A549 (cell line): ENCODE measurements at regions not wholly inside any gene's neighbourhood (a gene's known extent, or its start where the extent isn't known, plus 50 kb on each side); places are given as distances from the start of the nearest gene placed in this dataset.

Experiments used
- ATAC-seq, 2 experiments: fragments of 200-7000 bp in 1 of 2; fragments of >200 bp in 1 of 2; cut with Nextera tagmentation in 1 of 2; cut with Tn5 transposase in 1 of 2; 3 replicates each; pipeline versions ENCODE4 v1.8.0 to v1.9.1; 2018 to 2020; ENCODE audit warnings: mild to moderate bottlenecking in 1 of 2, moderate library complexity in 1 of 2
- CTCF ChIA-PET: fragments of 300-600 bp; sonication (Branson Sonifier 250); formaldehyde crosslinking; extraction: SDS; loops from one replicate; lab custom pipeline; 2021; ENCODE audit warnings: antibody characterized with exemption, inconsistent platforms; lab: Yijun Ruan, JAX
- POLR2A ChIA-PET: fragments of 350-600 bp; formaldehyde crosslinking; extraction: SDS; loops from one replicate; lab custom pipeline; 2021; ENCODE audit warnings: antibody characterized with exemption, inconsistent platforms; lab: Yijun Ruan, JAX
- DNase-seq, 2 experiments: peaks; one replicate each; pipeline versions ENCODE4 v3.0.0 to v3.0.0-alpha.2; 2011 to 2016; ENCODE audit warnings: low read depth in 1 of 2, low spot score in 1 of 2
- FAIRE-seq: peaks from 2 replicates; lab custom pipeline; 2011; peaks lifted over from hg19 to GRCh38; lab: Jason Lieb, UNC
- H3K27ac ChIP-seq, 2 experiments: fragments of >200 bp; sonication (Bioruptor Twin); formaldehyde crosslinking; 3 replicates each; pipeline ENCODE4 v1.5.1; 2016 to 2017
- H3K4me1 ChIP-seq: fragments of >200 bp; sonication (Bioruptor Twin); formaldehyde crosslinking; 3 replicates; pipeline ENCODE4 v1.6.1; 2016
- H3K4me2 ChIP-seq: fragments of >200 bp; sonication (Bioruptor Twin); formaldehyde crosslinking; 3 replicates; pipeline ENCODE4 v1.6.1; 2016
- H3K4me3 ChIP-seq: fragments of >200 bp; sonication (Bioruptor Twin); formaldehyde crosslinking; 3 replicates; pipeline ENCODE4 v1.5.1; 2016
- H3K9me3 ChIP-seq: fragments of >200 bp; sonication (Bioruptor Twin); formaldehyde crosslinking; 3 replicates; pipeline ENCODE4 v1.6.1; 2016
- CBX2 ChIP-seq: fragments of 200-600 bp; sonication (generic); IDR thresholded peaks from 2 replicates; pipeline ENCODE4 v1.6.1; 2016; ENCODE audit warnings: low read depth, mild to moderate bottlenecking, borderline replicate concordance
- CBX8 ChIP-seq: fragments of 200-600 bp; sonication (generic); IDR thresholded peaks from 2 replicates; pipeline ENCODE4 v1.6.1; 2016
- EHF ChIP-seq: fragments of 250-450 bp; sonication (Bioruptor Pico); IDR thresholded peaks from 2 replicates; pipeline ENCODE4 v1.5.0; 2020; ENCODE audit warnings: mild to moderate bottlenecking
- EP300 ChIP-seq, 2 experiments: fragments of >200 bp; sonication (Bioruptor Twin); formaldehyde crosslinking; IDR thresholded peaks; 2 replicates in 1 of 2; 3 replicates in 1 of 2; pipeline ENCODE4 v1.6.1; 2016 to 2017
- ESRRA ChIP-seq: fragments of 150-350 bp; IDR thresholded peaks from 2 replicates; pipeline ENCODE4 v1.6.1; 2014; ENCODE audit warnings: mild to moderate bottlenecking, low read length, borderline replicate concordance
- HDAC2 ChIP-seq: fragments of 200-600 bp; sonication (generic); IDR thresholded peaks from 2 replicates; pipeline ENCODE4 v1.6.1; 2016
- HOXB13 ChIP-seq: fragments of 250-450 bp; sonication (Bioruptor Pico); IDR thresholded peaks from 2 replicates; pipeline ENCODE4 v1.5.0; 2020; ENCODE audit warnings: low read depth, mild to moderate bottlenecking, moderate library complexity
- JUNB ChIP-seq: fragments of >200 bp; sonication (Bioruptor Twin); formaldehyde crosslinking; IDR thresholded peaks from 2 replicates; pipeline ENCODE4 v1.6.1; 2016
- MAFK ChIP-seq: fragments of 450-650 bp; IDR thresholded peaks from 2 replicates; pipeline ENCODE4 v1.6.1; 2014; ENCODE audit not compliant: partially characterized antibody
- NFE2L2 ChIP-seq: fragments of 150-350 bp; conservative IDR thresholded peaks from 2 replicates; pipeline ENCODE4 v1.6.1; 2014; ENCODE audit warnings: low read length
- NR3C1 ChIP-seq: fragments of >200 bp; sonication (Bioruptor Twin); formaldehyde crosslinking; IDR thresholded peaks from 3 replicates; pipeline ENCODE4 v1.6.1; 2017
- POLR2A ChIP-seq: IDR thresholded peaks from 2 replicates; pipeline ENCODE4 v1.6.1; 2012; ENCODE audit warnings: mild to moderate bottlenecking, low read length
- RARB ChIP-seq: fragments of 250-450 bp; sonication (Bioruptor Pico); IDR thresholded peaks from 2 replicates; pipeline ENCODE4 v1.8.0; 2021; ENCODE audit warnings: mild to moderate bottlenecking, moderate library complexity
- RNF2 ChIP-seq: fragments of 200-600 bp; sonication (generic); IDR thresholded peaks from 2 replicates; pipeline ENCODE4 v1.6.1; 2016; ENCODE audit warnings: low read depth, mild to moderate bottlenecking, antibody characterized with exemption, moderate library complexity, borderline replicate concordance
- SREBF2 ChIP-seq: fragments of 450-650 bp; IDR thresholded peaks from 2 replicates; pipeline ENCODE4 v1.6.1; 2014; ENCODE audit warnings: mild to moderate bottlenecking, moderate library complexity
- TFCP2L1 ChIP-seq: fragments of 250-450 bp; sonication (Bioruptor Pico); IDR thresholded peaks from 2 replicates; pipeline ENCODE4 v1.5.0; 2021; ENCODE audit warnings: mild to moderate bottlenecking
- ZC3H11A ChIP-seq: fragments of 450-650 bp; IDR thresholded peaks from 2 replicates; pipeline ENCODE4 v1.6.1; 2014; ENCODE audit warnings: antibody characterized with exemption, mild to moderate bottlenecking
- ZFP36 ChIP-seq: fragments of 450-650 bp; IDR thresholded peaks from 2 replicates; pipeline ENCODE4 v1.6.1; 2014; ENCODE audit warnings: borderline replicate concordance; ENCODE audit not compliant: partially characterized antibody
- whole genome bisulfite sequencing: methylation state at CpG from one replicate; pipeline ENCODE4 v1.1.6; 2017; ENCODE audit errors: missing lambda C conversion rate; 5-methylcytosine and 5-hydroxymethylcytosine counted together
- TF ChIP-seq, protein P1 (sequence below): fragments of 150-350 bp; IDR thresholded peaks from 2 replicates; pipeline ENCODE4 v1.6.1; 2014; ENCODE audit warnings: low read depth, mild to moderate bottlenecking, low read length
- TF ChIP-seq, protein P2 (sequence below): IDR thresholded peaks from 2 replicates; pipeline ENCODE4 v1.6.1; 2012; ENCODE audit warnings: low read depth, borderline replicate concordance
- TF ChIP-seq, protein P3 (sequence below): fragments of 450-650 bp; IDR thresholded peaks from 2 replicates; pipeline ENCODE4 v1.6.1; 2014; ENCODE audit warnings: antibody characterized with exemption
- TF ChIP-seq, protein P4 (sequence below): fragments of 250-450 bp; sonication (Bioruptor Pico); IDR thresholded peaks from 2 replicates; pipeline ENCODE4 v1.5.0; 2021; ENCODE audit warnings: mild to moderate bottlenecking, moderate library complexity, borderline replicate concordance
- TF ChIP-seq, protein P5 (sequence below): fragments of >200 bp; sonication (Bioruptor Twin); formaldehyde crosslinking; IDR thresholded peaks from 3 replicates; pipeline ENCODE4 v1.5.1; 2016

DNA sequence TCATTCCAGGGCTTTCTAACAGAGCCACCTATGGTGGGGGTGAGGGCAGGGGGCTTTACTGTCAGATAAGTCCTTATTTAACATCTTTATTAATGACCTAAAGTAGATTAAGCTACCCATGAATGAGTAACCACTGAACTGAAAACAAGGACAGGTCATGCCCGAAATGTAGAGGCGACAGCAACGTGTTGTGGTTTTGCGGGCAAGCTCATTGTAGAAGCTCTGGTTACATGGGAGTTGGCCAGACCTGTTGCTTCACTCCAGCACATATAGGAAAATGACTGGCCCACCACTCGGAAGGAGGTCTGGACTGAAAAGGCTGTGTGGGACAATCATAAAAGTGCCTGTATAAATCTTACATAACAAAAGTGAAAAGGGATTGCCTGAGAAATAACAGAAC lies 109.6 kb upstream of the NDP start:
- DNase-seq: no peak
- 65% methylated on average over 5 of the region's 5 CpGs for WGBS
- TF ChIP-seq, protein P1, sequence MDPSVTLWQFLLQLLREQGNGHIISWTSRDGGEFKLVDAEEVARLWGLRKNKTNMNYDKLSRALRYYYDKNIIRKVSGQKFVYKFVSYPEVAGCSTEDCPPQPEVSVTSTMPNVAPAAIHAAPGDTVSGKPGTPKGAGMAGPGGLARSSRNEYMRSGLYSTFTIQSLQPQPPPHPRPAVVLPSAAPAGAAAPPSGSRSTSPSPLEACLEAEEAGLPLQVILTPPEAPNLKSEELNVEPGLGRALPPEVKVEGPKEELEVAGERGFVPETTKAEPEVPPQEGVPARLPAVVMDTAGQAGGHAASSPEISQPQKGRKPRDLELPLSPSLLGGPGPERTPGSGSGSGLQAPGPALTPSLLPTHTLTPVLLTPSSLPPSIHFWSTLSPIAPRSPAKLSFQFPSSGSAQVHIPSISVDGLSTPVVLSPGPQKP: no peak
- TF ChIP-seq NFE2L2 (no peak), MAFK (no peak), SREBF2 (no peak), RARB (CRISPR knock-in tag) (no peak), HDAC2 (no peak), CBX8 (no peak), CBX2 (no peak), TFCP2L1 (CRISPR knock-in tag) (no peak), ZC3H11A (no peak), ZFP36 (no peak), NR3C1 (no peak), ESRRA (no peak), POLR2A (no peak), RNF2 (no peak)
- TF ChIP-seq, protein P2, sequence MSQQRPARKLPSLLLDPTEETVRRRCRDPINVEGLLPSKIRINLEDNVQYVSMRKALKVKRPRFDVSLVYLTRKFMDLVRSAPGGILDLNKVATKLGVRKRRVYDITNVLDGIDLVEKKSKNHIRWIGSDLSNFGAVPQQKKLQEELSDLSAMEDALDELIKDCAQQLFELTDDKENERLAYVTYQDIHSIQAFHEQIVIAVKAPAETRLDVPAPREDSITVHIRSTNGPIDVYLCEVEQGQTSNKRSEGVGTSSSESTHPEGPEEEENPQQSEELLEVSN: no peak
- TF ChIP-seq, protein P3, sequence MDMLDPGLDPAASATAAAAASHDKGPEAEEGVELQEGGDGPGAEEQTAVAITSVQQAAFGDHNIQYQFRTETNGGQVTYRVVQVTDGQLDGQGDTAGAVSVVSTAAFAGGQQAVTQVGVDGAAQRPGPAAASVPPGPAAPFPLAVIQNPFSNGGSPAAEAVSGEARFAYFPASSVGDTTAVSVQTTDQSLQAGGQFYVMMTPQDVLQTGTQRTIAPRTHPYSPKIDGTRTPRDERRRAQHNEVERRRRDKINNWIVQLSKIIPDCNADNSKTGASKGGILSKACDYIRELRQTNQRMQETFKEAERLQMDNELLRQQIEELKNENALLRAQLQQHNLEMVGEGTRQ: no peak
- TF ChIP-seq, all 56 proteins: peak for 0
- FAIRE-seq: no peak
- ATAC-seq: no peak
- no peak overlapping the region for H3K4me2 ChIP-seq
- H3K9me3 ChIP-seq: no peaks in the 10 kb centered on the region
- H3K27ac ChIP-seq: no peak overlapping the region
- no peaks in the 10 kb centered on the region for H3K4me1 ChIP-seq
- ChIA-PET POLR2A (no interaction called here), CTCF (no interaction called here)
- no peak overlapping the region for H3K4me3 ChIP-seq

DNA sequence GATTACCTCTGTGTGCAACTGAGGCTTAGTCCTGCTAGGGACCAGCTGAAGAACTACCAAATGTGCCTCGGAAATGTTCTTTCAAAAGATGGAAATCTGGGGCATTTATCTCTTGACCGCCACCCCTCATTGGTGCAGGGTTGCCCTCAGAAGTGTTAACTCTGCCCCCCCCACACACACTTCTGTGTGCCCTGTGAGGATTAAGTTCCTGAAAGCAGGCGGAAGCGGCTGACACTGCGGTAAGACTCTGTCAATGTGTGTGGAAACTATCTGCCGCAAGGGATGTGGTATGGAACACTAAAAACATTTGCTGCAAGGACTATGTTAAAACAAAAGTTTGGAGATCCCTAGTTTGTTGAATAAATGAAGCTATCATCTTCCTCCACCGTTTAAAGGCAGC lies 106.9 kb upstream of the NDP start:
- Histone ChIP-seq H3K9me3 (no peaks in the 10 kb centered on the region), H3K4me3 (no peak overlapping the region), H3K27ac (no peak overlapping the region), H3K4me1 (no peaks in the 10 kb centered on the region), H3K4me2 (no peak overlapping the region)
- CTCF ChIA-PET: interaction anchor here (0.7 kb wide), 1 partner anchor 33 kb away, joined by 3 read pairs; no protein-coding TSS in a partner anchor
- 74% methylated on average over 7 of the region's 7 CpGs for WGBS
- no peak for DNase-seq
- POLR2A ChIA-PET: no interaction called here
- no peak for ATAC-seq
- TF ChIP-seq JUNB (no peak), MAFK (no peak), EP300 (IDR thresholded peaks at IDR 0.05) (no peak), RARB (CRISPR knock-in tag) (no peak), EHF (CRISPR knock-in tag) (no peak), HOXB13 (CRISPR knock-in tag) (no peak), ZFP36 (no peak), HDAC2 (no peak)
- TF ChIP-seq, protein P4, sequence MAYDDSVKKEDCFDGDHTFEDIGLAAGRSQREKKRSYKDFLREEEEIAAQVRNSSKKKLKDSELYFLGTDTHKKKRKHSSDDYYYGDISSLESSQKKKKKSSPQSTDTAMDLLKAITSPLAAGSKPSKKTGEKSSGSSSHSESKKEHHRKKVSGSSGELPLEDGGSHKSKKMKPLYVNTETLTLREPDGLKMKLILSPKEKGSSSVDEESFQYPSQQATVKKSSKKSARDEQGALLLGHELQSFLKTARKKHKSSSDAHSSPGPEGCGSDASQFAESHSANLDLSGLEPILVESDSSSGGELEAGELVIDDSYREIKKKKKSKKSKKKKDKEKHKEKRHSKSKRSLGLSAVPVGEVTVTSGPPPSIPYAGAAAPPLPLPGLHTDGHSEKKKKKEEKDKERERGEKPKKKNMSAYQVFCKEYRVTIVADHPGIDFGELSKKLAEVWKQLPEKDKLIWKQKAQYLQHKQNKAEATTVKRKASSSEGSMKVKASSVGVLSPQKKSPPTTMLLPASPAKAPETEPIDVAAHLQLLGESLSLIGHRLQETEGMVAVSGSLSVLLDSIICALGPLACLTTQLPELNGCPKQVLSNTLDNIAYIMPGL: no peak
- TF ChIP-seq, protein P5, sequence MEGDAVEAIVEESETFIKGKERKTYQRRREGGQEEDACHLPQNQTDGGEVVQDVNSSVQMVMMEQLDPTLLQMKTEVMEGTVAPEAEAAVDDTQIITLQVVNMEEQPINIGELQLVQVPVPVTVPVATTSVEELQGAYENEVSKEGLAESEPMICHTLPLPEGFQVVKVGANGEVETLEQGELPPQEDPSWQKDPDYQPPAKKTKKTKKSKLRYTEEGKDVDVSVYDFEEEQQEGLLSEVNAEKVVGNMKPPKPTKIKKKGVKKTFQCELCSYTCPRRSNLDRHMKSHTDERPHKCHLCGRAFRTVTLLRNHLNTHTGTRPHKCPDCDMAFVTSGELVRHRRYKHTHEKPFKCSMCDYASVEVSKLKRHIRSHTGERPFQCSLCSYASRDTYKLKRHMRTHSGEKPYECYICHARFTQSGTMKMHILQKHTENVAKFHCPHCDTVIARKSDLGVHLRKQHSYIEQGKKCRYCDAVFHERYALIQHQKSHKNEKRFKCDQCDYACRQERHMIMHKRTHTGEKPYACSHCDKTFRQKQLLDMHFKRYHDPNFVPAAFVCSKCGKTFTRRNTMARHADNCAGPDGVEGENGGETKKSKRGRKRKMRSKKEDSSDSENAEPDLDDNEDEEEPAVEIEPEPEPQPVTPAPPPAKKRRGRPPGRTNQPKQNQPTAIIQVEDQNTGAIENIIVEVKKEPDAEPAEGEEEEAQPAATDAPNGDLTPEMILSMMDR: no peak
- TF ChIP-seq, protein P3: no peak
- TF ChIP-seq, protein P1: no peak
- FAIRE-seq: no peak
